ENCODE measurements at regions not wholly inside any gene's neighbourhood (a gene's known extent, or its start where the extent isn't known, plus 50 kb on each side); places are given as distances from the start of the nearest gene placed in this dataset.

GRCh38 chr6:93848031-93848742 lies 428.8 kb upstream of the EPHA7 start:
- TF ChIP-seq CTCF (IDR thresholded peaks at IDR 0.05; ENCODE audit: poor library complexity, severe bottlenecking) (no peak), SMC3 (conservative IDR thresholded peaks at IDR 0.05; ENCODE audit: poor library complexity) (no peak), TAF1 (IDR thresholded peaks at IDR 0.05; ENCODE audit: low read depth) (no peak), MXI1 (conservative IDR thresholded peaks at IDR 0.05; ENCODE audit: poor library complexity, severe bottlenecking) (no peak), REST (IDR thresholded peaks at IDR 0.05; ENCODE audit: borderline replicate concordance) (no peak)

All from neural cell (in vitro differentiated cells).